Hematopoietic multipotent progenitor cell treated with erythropoietin and hydrocortisone succinate and interleukin-3 and kit ligand, for 8 days (in vitro differentiated cells): ENCODE measurements at regions not wholly inside any gene's neighbourhood (a gene's known extent, or its start where the extent isn't known, plus 50 kb on each side); places are given as distances from the start of the nearest gene placed in this dataset.
"Not testable (repeated sequence)": the region's sequence is repeated elsewhere in the genome, so short reads cannot be mapped to it uniquely, and the experiment has no call there.

ENCODE experiments used
- DNase-seq: peaks from one replicate; pipeline ENCODE4 v3.0.0-alpha.2; 2015

- DNase-seq = no peak
These were observed 179.5 kb downstream of the JCAD start for GRCh38 chr10:29879862-29880261.

GRCh38 chr10:29878492-29878891 is 180.9 kb downstream of the JCAD start:
- DNase-seq = no peak

GRCh38 chr10:29877793-29878491 is 181.4 kb downstream of the JCAD start:
- no peak for DNase-seq

- DNase-seq = no peak
These were observed 183.3 kb downstream of the JCAD start for GRCh38 chr10:29876008-29876555.

GRCh38 chr10:29874606-29875269 is 184.6 kb downstream of the JCAD start:
- DNase-seq = no peak

- DNase-seq = no peak
These were observed 185.4 kb downstream of the JCAD start for GRCh38 chr10:29873941-29874484.

- no peak for DNase-seq
These were observed 188.8 kb downstream of the JCAD start for GRCh38 chr10:29870522-29871044.

- DNase-seq = no peak
These were observed 189.8 kb downstream of the JCAD start for GRCh38 chr10:29869593-29869992.

GRCh38 chr10:29866356-29866755 is 193.0 kb downstream of the JCAD start:
- no peak for DNase-seq

GRCh38 chr10:29865700-29866355 is 193.6 kb downstream of the JCAD start:
- no peak for DNase-seq

GRCh38 chr10:29862923-29863614 is 196.3 kb downstream of the JCAD start:
- DNase-seq = no peak

GRCh38 chr10:29861811-29862505 is 197.4 kb downstream of the JCAD start:
- DNase-seq = no peak

GRCh38 chr10:29861231-29861630 is 198.2 kb downstream of the JCAD start:
- DNase-seq = not testable (repeated sequence)

GRCh38 chr10:29860166-29860565 is 199.2 kb downstream of the JCAD start:
- no peak for DNase-seq

- no peak for DNase-seq
These were observed 199.8 kb downstream of the JCAD start for GRCh38 chr10:29859521-29860130.

GRCh38 chr10:29858702-29859267 is 200.6 kb downstream of the JCAD start:
- no peak for DNase-seq

- peak; percentile 9 for DNase-seq
These were observed 201.3 kb downstream of the JCAD start for GRCh38 chr10:29857843-29858701.

GRCh38 chr10:29856295-29856694 is 203.1 kb downstream of the JCAD start:
- DNase-seq = no peak

GRCh38 chr10:29853913-29854312 is 205.5 kb downstream of the JCAD start:
- no peak for DNase-seq

GRCh38 chr10:29851241-29851640 is 208.1 kb downstream of the JCAD start:
- no peak for DNase-seq
